Sigmoid colon (tissue), 6 donors: ENCODE measurements at regions not wholly inside any gene's neighbourhood (a gene's known extent, or its start where the extent isn't known, plus 50 kb on each side); places are given as distances from the start of the nearest gene placed in this dataset.

Experiments
- DNase-seq: peaks from one replicate; pipeline ENCODE4 v3.0.0-alpha.2; 2019
- H3K27ac ChIP-seq, 4 donors: fragments of 200-600 bp; sonication (generic); one replicate each; pipeline ENCODE4 v1.5.1; 2016 to 2019; ENCODE audit warnings: mild to moderate bottlenecking in 1 of 4
- H3K27me3 ChIP-seq, 3 donors: fragments of 200-600 bp; sonication (generic); one replicate each; pipeline ENCODE4 v1.5.1; 2019; ENCODE audit warnings: mild to moderate bottlenecking in 1 of 3
- H3K36me3 ChIP-seq, 4 donors: fragments of 200-600 bp; sonication (generic); one replicate each; pipeline ENCODE4 v1.5.1; 2016 to 2019
- H3K4me1 ChIP-seq, 4 donors: fragments of 200-600 bp; sonication (generic); one replicate each; pipeline ENCODE4 v1.5.1; 2017 to 2019
- H3K4me3 ChIP-seq, 4 donors: fragments of 200-600 bp; sonication (generic); one replicate each; pipeline ENCODE4 v1.5.1; 2017 to 2019; ENCODE audit warnings: mild to moderate bottlenecking in 2 of 4, moderate library complexity in 1 of 4
- H3K9me3 ChIP-seq, 4 donors: fragments of 200-600 bp in 3 of 4; sonication (generic) in 3 of 4; one replicate each; pipeline versions ENCODE4 v1.5.1 to v1.6.1; 2013 to 2019
- EP300 ChIP-seq, 4 donors: sonication (generic); formaldehyde crosslinking; IDR thresholded peaks; one replicate each; pipeline ENCODE4 v1.6.1; 2017; ENCODE audit warnings: antibody characterized with exemption in 4 of 4
- POLR2A ChIP-seq, 2 donors: fragments of 450-650 bp; IDR thresholded peaks; one replicate each; pipeline ENCODE4 v1.6.1; 2016; ENCODE audit warnings: antibody characterized with exemption in 2 of 2, mild to moderate bottlenecking in 2 of 2, moderate library complexity in 2 of 2
- POLR2AphosphoS5 ChIP-seq, 4 donors: sonication (generic); formaldehyde crosslinking; IDR thresholded peaks; one replicate each; pipeline ENCODE4 v1.6.1; 2017; ENCODE audit warnings: antibody characterized with exemption in 4 of 4
- WGBS, 2 donors: extraction: QIAGEN DNeasy Blood & Tissue Kit; methylation state at CpG; one replicate each; pipeline ENCODE4 v1.1.7; 2013; 5-methylcytosine and 5-hydroxymethylcytosine counted together
- intact Hi-C: fragments of 100-400 bp; cut with DNase I; formaldehyde crosslinking; loops from one replicate; pipeline ENCODE4 v1.15.1; 2023
- TF ChIP-seq, protein P1 (sequence below), 4 experiments: fragments of 450-650 bp in 3 of 4; fragments of 200-600 bp in 1 of 4; IDR thresholded peaks; one replicate each; pipeline ENCODE4 v1.5.1; 2016 to 2019; ENCODE audit warnings: antibody characterized with exemption in 4 of 4, mild to moderate bottlenecking in 3 of 4, moderate library complexity in 2 of 4
- donor health status: healthy with polysubstance abuse.
- donor health status: healthy.

DNA sequence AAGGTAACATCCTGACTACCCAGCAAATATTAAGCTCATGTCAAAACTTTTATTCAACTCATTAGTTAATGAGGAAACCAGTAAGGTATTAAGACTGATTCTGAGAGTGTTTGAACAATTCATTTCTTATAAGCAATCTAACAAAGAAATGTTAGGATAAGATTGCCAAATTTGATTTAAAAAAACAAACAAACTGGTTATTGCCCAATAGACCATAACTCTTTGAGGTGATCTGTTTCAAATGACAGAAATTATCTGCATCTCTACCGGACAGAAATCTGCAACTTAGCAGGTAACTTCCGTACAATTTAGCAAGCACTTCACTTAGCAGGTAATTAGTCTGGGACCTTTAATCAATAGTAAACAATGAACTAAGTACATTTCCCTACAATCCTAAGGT lies 82.9 kb upstream of the BARX2 start:
- TF ChIP-seq EP300 (IDR thresholded peaks at IDR 0.05) (no peak), POLR2A (IDR thresholded peaks at IDR 0.05) (no peak), POLR2AphosphoS5 (IDR thresholded peaks at IDR 0.05) (no peak)
- TF ChIP-seq, protein P1, sequence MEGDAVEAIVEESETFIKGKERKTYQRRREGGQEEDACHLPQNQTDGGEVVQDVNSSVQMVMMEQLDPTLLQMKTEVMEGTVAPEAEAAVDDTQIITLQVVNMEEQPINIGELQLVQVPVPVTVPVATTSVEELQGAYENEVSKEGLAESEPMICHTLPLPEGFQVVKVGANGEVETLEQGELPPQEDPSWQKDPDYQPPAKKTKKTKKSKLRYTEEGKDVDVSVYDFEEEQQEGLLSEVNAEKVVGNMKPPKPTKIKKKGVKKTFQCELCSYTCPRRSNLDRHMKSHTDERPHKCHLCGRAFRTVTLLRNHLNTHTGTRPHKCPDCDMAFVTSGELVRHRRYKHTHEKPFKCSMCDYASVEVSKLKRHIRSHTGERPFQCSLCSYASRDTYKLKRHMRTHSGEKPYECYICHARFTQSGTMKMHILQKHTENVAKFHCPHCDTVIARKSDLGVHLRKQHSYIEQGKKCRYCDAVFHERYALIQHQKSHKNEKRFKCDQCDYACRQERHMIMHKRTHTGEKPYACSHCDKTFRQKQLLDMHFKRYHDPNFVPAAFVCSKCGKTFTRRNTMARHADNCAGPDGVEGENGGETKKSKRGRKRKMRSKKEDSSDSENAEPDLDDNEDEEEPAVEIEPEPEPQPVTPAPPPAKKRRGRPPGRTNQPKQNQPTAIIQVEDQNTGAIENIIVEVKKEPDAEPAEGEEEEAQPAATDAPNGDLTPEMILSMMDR (IDR thresholded peaks at IDR 0.05), result no peak
- Histone ChIP-seq H3K36me3 (no peaks in the 10 kb centered on the region), H3K27me3 (peaks cover 0 to 12% (median 0%) of the 10 kb centered on the region in 3 donors), H3K9me3 (no peaks in the 10 kb centered on the region), H3K4me3 (no peak overlapping the region), H3K27ac (no peak overlapping the region), H3K4me1 (no peaks in the 10 kb centered on the region)
- 20 to 75% methylated on average over 2 of the region's 2 CpGs for WGBS, 2 donors
- DNase-seq, result no peak
- intact Hi-C loops, result no loop called here

DNA sequence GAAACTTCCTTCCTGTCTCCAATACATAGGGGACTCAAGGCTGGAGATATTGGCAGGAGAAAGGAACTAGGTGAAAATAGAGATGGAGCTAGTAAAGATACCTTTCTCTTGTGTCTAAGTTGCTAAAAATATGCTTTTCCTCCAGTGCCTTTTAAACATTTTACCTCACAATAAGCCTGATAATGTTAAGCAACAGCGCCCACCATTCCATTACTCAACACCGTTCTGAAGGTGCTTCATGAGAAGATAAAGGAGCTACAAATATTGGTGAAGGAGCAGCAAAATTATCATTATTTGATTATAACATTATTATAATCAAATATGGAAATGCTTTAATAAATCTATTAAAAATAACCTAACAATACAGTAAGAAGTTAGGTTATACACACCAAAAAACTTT lies 83.6 kb upstream of the BARX2 start:
- Histone ChIP-seq H3K9me3 (no peaks in the 10 kb centered on the region), H3K4me1 (no peaks in the 10 kb centered on the region), H3K36me3 (no peaks in the 10 kb centered on the region), H3K4me3 (no peak overlapping the region), H3K27me3 (peaks cover 0 to 12% (median 0%) of the 10 kb centered on the region in 3 donors), H3K27ac (no peak overlapping the region)
- TF ChIP-seq POLR2AphosphoS5 (IDR thresholded peaks at IDR 0.05) (no peak), POLR2A (IDR thresholded peaks at IDR 0.05) (no peak), EP300 (IDR thresholded peaks at IDR 0.05) (no peak)
- TF ChIP-seq, protein P1 (IDR thresholded peaks at IDR 0.05), result no peak
- DNase-seq, result no peak
- 94 to 97% methylated on average over 2 of the region's 2 CpGs for WGBS, 2 donors
- intact Hi-C loops, result no loop called here

DNA sequence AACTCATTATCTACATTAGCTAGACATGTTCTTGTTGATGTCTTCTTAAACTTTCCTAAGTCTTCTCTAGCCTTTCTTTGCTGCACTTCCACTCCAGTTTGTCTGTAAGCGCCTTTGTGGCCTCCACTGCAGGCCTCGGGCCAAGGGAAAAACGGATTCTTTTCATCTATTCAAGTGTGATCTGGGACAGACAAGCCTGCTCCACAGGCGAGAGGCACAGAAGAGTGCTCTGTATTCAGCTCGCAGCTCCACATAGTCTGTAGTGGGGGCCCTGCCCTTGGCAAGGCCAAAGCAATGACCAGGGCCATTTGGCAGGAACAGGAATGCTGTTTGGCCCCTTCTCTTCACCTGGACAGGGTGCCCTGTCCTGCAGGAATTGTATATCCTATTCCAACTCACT lies 84.1 kb upstream of the BARX2 start:
- Histone ChIP-seq H3K36me3 (no peaks in the 10 kb centered on the region), H3K27ac (no peak overlapping the region), H3K4me1 (no peaks in the 10 kb centered on the region), H3K4me3 (no peak overlapping the region), H3K27me3 (peaks cover 0 to 12% (median 0%) of the 10 kb centered on the region in 3 donors), H3K9me3 (no peaks in the 10 kb centered on the region)
- WGBS, 2 donors, result 85 to 92% methylated on average over 5 of the region's 5 CpGs
- DNase-seq, result no peak
- intact Hi-C loops, result no loop called here
- TF ChIP-seq, protein P1 (IDR thresholded peaks at IDR 0.05), result no peak
- TF ChIP-seq POLR2AphosphoS5 (IDR thresholded peaks at IDR 0.05) (no peak), EP300 (IDR thresholded peaks at IDR 0.05) (no peak), POLR2A (IDR thresholded peaks at IDR 0.05) (no peak)

DNA sequence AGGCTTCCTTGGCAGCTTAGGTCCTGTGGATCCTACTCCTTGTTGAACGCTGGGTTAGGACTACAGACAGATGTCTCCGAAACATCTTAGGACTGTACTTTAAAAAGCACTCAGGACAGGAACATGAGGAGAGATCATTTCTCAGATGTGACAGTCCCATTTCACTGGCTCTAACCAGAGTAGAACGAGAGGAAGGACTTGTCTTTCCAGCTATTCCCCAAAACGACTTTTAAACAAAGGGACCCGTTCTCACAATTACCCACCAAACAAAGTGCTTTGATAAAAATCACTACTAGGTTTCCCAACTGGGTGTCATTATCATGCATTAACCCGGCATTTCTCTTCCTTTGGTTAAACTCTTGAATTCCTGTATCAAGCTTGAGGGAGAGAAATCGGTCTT lies 84.7 kb upstream of the BARX2 start:
- 79 to 86% methylated on average over 7 of the region's 7 CpGs for WGBS, 2 donors
- intact Hi-C loops, result no loop called here

More for the DNA sequence above, 84.7 kb upstream of the BARX2 start:
- no peak for DNase-seq
- no peaks in the 10 kb centered on the region for H3K4me1 ChIP-seq
- no peak overlapping the region for H3K4me3 ChIP-seq
- H3K36me3 ChIP-seq, result no peaks in the 10 kb centered on the region
- no peak overlapping the region for H3K27ac ChIP-seq
- H3K9me3 ChIP-seq, result no peaks in the 10 kb centered on the region
- H3K27me3 ChIP-seq, result peaks cover 0 to 12% (median 0%) of the 10 kb centered on the region in 3 donors
- TF ChIP-seq, protein P1 (IDR thresholded peaks at IDR 0.05), result no peak
- no peak for TF ChIP-seq EP300 (IDR thresholded peaks at IDR 0.05)
- no peak for TF ChIP-seq POLR2A (IDR thresholded peaks at IDR 0.05)
- TF ChIP-seq POLR2AphosphoS5 (IDR thresholded peaks at IDR 0.05), result no peak
